T-cell (primary cell): ENCODE measurements at regions not wholly inside any gene's neighbourhood (a gene's known extent, or its start where the extent isn't known, plus 50 kb on each side); places are given as distances from the start of the nearest gene placed in this dataset.

Source experiments
- ATAC-seq, 4 experiments: fragments of 200-7000 bp in 3 of 4; fragments of 150-1000 bp in 1 of 4; cut with Tn5 transposase; replicated peaks in 1 of 4; 1 replicate in 3 of 4; 2 replicates in 1 of 4; pipeline ENCODE4 v1.10.0; 2021; ENCODE audit warnings: moderate library complexity in 3 of 4, mild to moderate bottlenecking in 2 of 4, moderate number of reproducible peaks in 1 of 4
- CTCF ChIA-PET, 2 donors: fragments of 300-600 bp; sonication (Branson Sonifier 250); formaldehyde crosslinking; loops; one replicate each; lab custom pipeline; 2022; ENCODE audit warnings: antibody characterized with exemption in 2 of 2; lab: Charles Lee
- POLR2A ChIA-PET, 2 donors: fragments of 300-600 bp; sonication (Branson Sonifier 250); formaldehyde crosslinking; loops; one replicate each; lab custom pipeline; 2022; ENCODE audit warnings: antibody characterized with exemption in 2 of 2; lab: Charles Lee
- DNase-seq, 35 experiments: peaks; one replicate each; pipeline versions ENCODE4 v3.0.0 to v3.0.0-alpha.2; 2013 to 2023
- H3K27ac ChIP-seq: one replicate; pipeline ENCODE4 v1.5.1; 2013; ENCODE audit warnings: low read length
- H3K27me3 ChIP-seq, 2 experiments: replicated peaks in 1 of 2; 1 replicate in 1 of 2; 2 replicates in 1 of 2; pipeline versions ENCODE4 v1.6.1 to v1.7.0; 2013; ENCODE audit warnings: low read length in 1 of 2, mixed read lengths in 1 of 2; ENCODE audit not compliant: control insufficient read depth in 2 of 2, insufficient read depth in 2 of 2; ENCODE audit errors: extremely low read depth in 1 of 2
- H3K36me3 ChIP-seq, 2 donors: 1 replicate in 1 of 2; 2 replicates in 1 of 2; pipeline versions ENCODE4 v1.6.1 to v1.7.0; 2013; ENCODE audit warnings: low read length in 1 of 2; ENCODE audit not compliant: control insufficient read depth in 2 of 2, insufficient read depth in 1 of 2; ENCODE audit errors: extremely low read depth in 1 of 2
- H3K4me1 ChIP-seq, 2 experiments: 1 replicate in 1 of 2; 2 replicates in 1 of 2; pipeline versions ENCODE4 v1.6.1 to v1.7.0; 2013; ENCODE audit warnings: low read length in 2 of 2, mixed read lengths in 1 of 2; ENCODE audit not compliant: insufficient read depth in 2 of 2, control insufficient read depth in 1 of 2; ENCODE audit errors: extremely low read depth in 1 of 2
- H3K4me3 ChIP-seq, 2 donors: 1 replicate in 1 of 2; 2 replicates in 1 of 2; pipeline versions ENCODE4 v1.5.1 to v1.7.0; 2013; ENCODE audit warnings: mild to moderate bottlenecking in 2 of 2, low read length in 1 of 2, moderate library complexity in 1 of 2; ENCODE audit not compliant: control insufficient read depth in 1 of 2; ENCODE audit errors: extremely low read depth in 1 of 2
- H3K9me3 ChIP-seq: 2 replicates; pipeline ENCODE4 v1.7.0; 2013
- H3K27ac Mint-ChIP-seq, 2 donors: one replicate each; pipeline ENCODE4 v1.8.0; 2020 to 2021; ENCODE audit warnings: mild to moderate bottlenecking in 2 of 2, mixed read lengths in 2 of 2
- H3K27me3 Mint-ChIP-seq, 2 donors: one replicate each; pipeline ENCODE4 v1.8.0; 2021 to 2022; ENCODE audit warnings: mixed read lengths in 2 of 2
- H3K36me3 Mint-ChIP-seq: one replicate; pipeline ENCODE4 v1.8.0; 2021; ENCODE audit warnings: mixed read lengths
- H3K4me1 Mint-ChIP-seq, 3 donors: one replicate each; pipeline ENCODE4 v1.8.0; 2020 to 2022; ENCODE audit warnings: mixed read lengths in 3 of 3, mild to moderate bottlenecking in 1 of 3
- H3K4me3 Mint-ChIP-seq, 3 donors: one replicate each; pipeline ENCODE4 v1.8.0; 2020 to 2022; ENCODE audit warnings: mild to moderate bottlenecking in 3 of 3, mixed read lengths in 3 of 3, moderate library complexity in 3 of 3
- H3K9me3 Mint-ChIP-seq, 3 donors: one replicate each; pipeline ENCODE4 v1.8.0; 2020 to 2022; ENCODE audit warnings: mixed read lengths in 3 of 3
- WGBS: methylation state at CpG from one replicate; pipeline ENCODE4 v1.1.5; 2013; ENCODE audit warnings: missing lambda C conversion rate; ENCODE audit not compliant: insufficient coverage; 5-methylcytosine and 5-hydroxymethylcytosine counted together

- WGBS: 70% methylated on average over 2 of the region's 2 CpGs
- DNase-seq: no peak
- no peaks in the 10 kb centered on the region for H3K36me3 ChIP-seq
- H3K27ac ChIP-seq: no peak overlapping the region
- H3K4me3 ChIP-seq: no peak overlapping the region
- no peaks in the 10 kb centered on the region for H3K9me3 ChIP-seq
- Mint-ChIP-seq H3K36me3 (no peaks in the 10 kb centered on the region), H3K9me3 (no peaks in the 10 kb centered on the region), H3K27me3 (no peaks in the 10 kb centered on the region), H3K4me3 (no peak overlapping the region), H3K27ac (no peak overlapping the region), H3K4me1 (peaks cover 15 to 21% (median 19%) of the 10 kb centered on the region in 3 donors)
- CTCF ChIA-PET: interaction anchor here in 1 of 2 donors (1.6 kb wide), 1 partner anchor 12 kb away, joined by 7 read pairs; no protein-coding TSS in a partner anchor
- H3K27me3 ChIP-seq: no peaks in the 10 kb centered on the region
- peaks cover 3 to 22% of the 10 kb centered on the region in 2 experiments for H3K4me1 ChIP-seq
- POLR2A ChIA-PET: no interaction called here
- no peak for ATAC-seq
Measured at GRCh38 chr14:76974365-76974764, 54.1 kb downstream of the IRF2BPL start.

DNA sequence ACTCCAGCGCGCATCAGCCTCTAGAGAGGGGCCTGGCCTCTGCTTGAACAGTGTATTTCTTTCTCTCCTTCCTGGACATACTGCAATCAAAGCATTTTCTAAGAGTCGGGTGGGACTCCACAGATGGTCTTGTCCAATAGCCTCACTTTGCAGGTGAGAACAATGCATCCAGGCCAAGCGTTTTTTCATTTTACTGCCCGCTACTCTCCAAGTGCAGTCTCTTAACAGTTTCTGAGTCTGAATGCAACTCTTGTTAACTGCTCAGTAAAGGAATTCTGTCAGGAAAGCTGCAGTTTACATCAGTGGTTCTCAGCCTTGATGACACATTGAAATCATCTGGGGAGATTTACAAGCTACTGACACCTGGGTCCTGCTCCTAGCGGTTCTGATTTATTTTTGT lies 57.0 kb downstream of the IRF2BPL start:
- no peaks in the 10 kb centered on the region for H3K27me3 ChIP-seq
- H3K27ac Mint-ChIP-seq: no peak overlapping the region
- no peaks in the 10 kb centered on the region for H3K27me3 Mint-ChIP-seq
- H3K36me3 Mint-ChIP-seq: no peaks in the 10 kb centered on the region
- H3K4me1 Mint-ChIP-seq: peaks cover 0 to 6% (median 3%) of the 10 kb centered on the region in 3 donors
- DNase-seq (no peak), ATAC-seq (no peak)
- POLR2A ChIA-PET: no interaction called here
- no peaks in the 10 kb centered on the region for H3K36me3 ChIP-seq
- H3K9me3 Mint-ChIP-seq: no peaks in the 10 kb centered on the region
- no peak overlapping the region for H3K4me3 ChIP-seq
- WGBS: 97% methylated on average over 3 of the region's 6 CpGs
- no peak overlapping the region for H3K4me3 Mint-ChIP-seq
- CTCF ChIA-PET: interaction anchor here in 1 of 2 donors (0.6 kb wide), 1 partner anchor 48 kb away, joined by 8 read pairs; no protein-coding TSS in a partner anchor
- no peaks in the 10 kb centered on the region for H3K9me3 ChIP-seq
- no peak overlapping the region for H3K27ac ChIP-seq
- H3K4me1 ChIP-seq: peaks cover 0 to under 1% of the 10 kb centered on the region in 2 experiments

GRCh38 chr14:76968621-76969063 lies 59.9 kb downstream of the IRF2BPL start:
- Mint-ChIP-seq H3K27ac (no peak overlapping the region), H3K4me1 (peaks cover 20 to 30% (median 22%) of the 10 kb centered on the region in 3 donors), H3K9me3 (no peaks in the 10 kb centered on the region), H3K27me3 (no peaks in the 10 kb centered on the region), H3K4me3 (no peak overlapping the region), H3K36me3 (no peaks in the 10 kb centered on the region)
- ATAC-seq (no peak), DNase-seq (no peak)
- CTCF ChIA-PET: interaction anchor here in 1 of 2 donors (0.6 to 2.0 kb wide), 4 partner anchors 9 to 260 kb away, joined by 3 to 5 read pairs (median 4); no protein-coding TSS in a partner anchor
- WGBS: 93% methylated on average over 8 of the region's 16 CpGs
- H3K27me3 ChIP-seq: no peaks in the 10 kb centered on the region
- H3K9me3 ChIP-seq: no peaks in the 10 kb centered on the region
- H3K27ac ChIP-seq: no peak overlapping the region
- POLR2A ChIA-PET: interaction anchor here in 1 of 2 donors (0.6 kb wide), 1 partner anchor 96 kb away, joined by 7 read pairs; no protein-coding TSS in a partner anchor
- peaks cover 16 to 22% of the 10 kb centered on the region in 2 experiments for H3K4me1 ChIP-seq
- no peaks in the 10 kb centered on the region for H3K36me3 ChIP-seq
- H3K4me3 ChIP-seq: no peak overlapping the region

- Mint-ChIP-seq H3K9me3 (no peaks in the 10 kb centered on the region), H3K27me3 (no peaks in the 10 kb centered on the region), H3K36me3 (no peaks in the 10 kb centered on the region), H3K4me1 (peaks cover 28 to 39% (median 31%) of the 10 kb centered on the region in 3 donors), H3K27ac (no peak overlapping the region), H3K4me3 (no peak overlapping the region)
- ATAC-seq (no peak), DNase-seq (no peak)
- POLR2A ChIA-PET: no interaction called here
- 100% methylated on average over 2 of the region's 7 CpGs for WGBS
- Histone ChIP-seq H3K9me3 (no peaks in the 10 kb centered on the region), H3K36me3 (no peaks in the 10 kb centered on the region), H3K27ac (no peak overlapping the region), H3K4me3 (no peak overlapping the region), H3K27me3 (no peaks in the 10 kb centered on the region), H3K4me1 (peaks cover 24 to 31% of the 10 kb centered on the region in 2 experiments)
- CTCF ChIA-PET: interaction anchor here (0.6 to 2.0 kb wide), 3 partner anchors 10 to 31 kb away, joined by 3 to 4 read pairs (median 3); no protein-coding TSS in a partner anchor
Measured at GRCh38 chr14:76967788-76968187, 60.7 kb downstream of the IRF2BPL start.

DNA sequence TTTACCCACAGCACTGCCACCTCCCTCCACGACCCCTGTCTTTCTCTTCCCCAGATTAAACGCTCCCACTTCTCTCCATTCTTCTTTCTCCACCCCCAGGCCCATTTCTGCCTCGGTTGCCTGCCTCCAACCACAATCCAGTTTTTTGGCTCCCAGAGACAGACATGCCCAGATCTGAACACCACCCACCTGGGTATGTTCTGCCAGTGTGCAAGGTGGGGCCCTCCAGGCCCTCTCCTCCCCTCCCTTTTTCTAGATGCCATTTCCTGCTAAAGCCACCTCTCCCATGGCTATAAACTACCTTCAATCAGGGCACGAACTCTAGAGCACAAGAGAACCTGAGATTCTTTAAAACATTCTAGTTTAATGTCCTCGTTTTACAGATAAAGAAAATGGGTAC lies 63.3 kb downstream of the IRF2BPL start:
- Mint-ChIP-seq H3K4me1 (peaks cover 50 to 64% (median 56%) of the 10 kb centered on the region in 3 donors), H3K9me3 (no peaks in the 10 kb centered on the region), H3K36me3 (no peaks in the 10 kb centered on the region), H3K27ac (peak overlapping the region; percentile 83 to 85), H3K27me3 (no peaks in the 10 kb centered on the region), H3K4me3 (peak overlapping the region in 1 of 3 donors; percentile 74)
- Histone ChIP-seq H3K27ac (no peak overlapping the region), H3K4me1 (peaks cover 39 to 49% of the 10 kb centered on the region in 2 experiments), H3K9me3 (no peaks in the 10 kb centered on the region), H3K36me3 (no peaks in the 10 kb centered on the region), H3K27me3 (no peaks in the 10 kb centered on the region), H3K4me3 (no peak overlapping the region)
- POLR2A ChIA-PET: no interaction called here
- no peak for DNase-seq
- ATAC-seq: no peak
- WGBS: 94% methylated on average over 2 of the region's 5 CpGs
- CTCF ChIA-PET: interaction anchor here (0.8 to 1.0 kb wide), 2 partner anchors 12 to 19 kb away, joined by 3 read pairs; no protein-coding TSS in a partner anchor

DNA sequence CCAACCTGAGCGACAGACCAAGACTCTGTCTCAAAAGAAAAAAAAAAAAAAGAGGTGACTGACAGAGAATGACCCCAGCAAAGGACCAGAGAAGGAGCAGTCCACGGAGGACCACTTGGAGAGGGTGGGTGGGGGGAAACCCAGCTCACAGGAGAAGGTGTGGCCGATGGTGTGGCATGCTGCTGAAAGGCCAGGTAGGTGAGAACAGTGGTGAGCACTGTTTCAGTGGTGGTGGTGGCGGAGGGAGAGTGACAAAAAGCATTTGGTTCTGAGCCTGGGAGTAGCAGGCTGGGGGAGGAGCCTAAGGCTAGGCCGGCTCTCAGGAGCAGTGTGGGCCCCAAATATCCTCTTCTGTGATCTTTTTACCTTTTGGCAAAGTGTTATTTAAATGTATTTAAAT lies 63.8 kb downstream of the IRF2BPL start:
- 71% methylated on average over 4 of the region's 5 CpGs for WGBS
- H3K36me3 ChIP-seq: no peaks in the 10 kb centered on the region
- no peaks in the 10 kb centered on the region for H3K9me3 ChIP-seq
- no peak for DNase-seq
- Mint-ChIP-seq H3K27me3 (no peaks in the 10 kb centered on the region), H3K27ac (peak overlapping the region in 1 of 2 donors; percentile 34), H3K4me1 (peaks cover 55 to 69% (median 61%) of the 10 kb centered on the region in 3 donors), H3K9me3 (no peaks in the 10 kb centered on the region), H3K4me3 (peak overlapping the region in 2 of 3 donors; percentile 13 to 74), H3K36me3 (no peaks in the 10 kb centered on the region)
- H3K4me3 ChIP-seq: no peak overlapping the region
- ChIA-PET CTCF (interaction anchor here in 1 of 2 donors (0.7 kb wide), 1 partner anchor 104 kb away, joined by 6 read pairs; no protein-coding TSS in a partner anchor), POLR2A (interaction anchor here (0.6 to 0.7 kb wide), 3 partner anchors 59 to 116 kb away, joined by 4 to 13 read pairs (median 7); no protein-coding TSS in a partner anchor)
- no peaks in the 10 kb centered on the region for H3K27me3 ChIP-seq
- H3K27ac ChIP-seq: no peak overlapping the region
- peaks cover 39 to 49% of the 10 kb centered on the region in 2 experiments for H3K4me1 ChIP-seq
- ATAC-seq: no peak
